Trophoblast cell (in vitro differentiated cells and primary cell): ENCODE measurements at regions not wholly inside any gene's neighbourhood (a gene's known extent, or its start where the extent isn't known, plus 50 kb on each side); places are given as distances from the start of the nearest gene placed in this dataset.
"Not testable (repeated sequence)": the region's sequence is repeated elsewhere in the genome, so short reads cannot be mapped to it uniquely, and the experiment has no call there.

Experiments
- DNase-seq, 2 donors: peaks; one replicate each; pipeline ENCODE4 v3.0.0-alpha.2; 2016
- H2AFZ ChIP-seq: 2 replicates; pipeline ENCODE4 v1.6.1; 2013; ENCODE audit warnings: low read length, moderate library complexity, mild to moderate bottlenecking; ENCODE audit not compliant: insufficient read depth, poor library complexity
- H2AK5ac ChIP-seq: 2 replicates; pipeline ENCODE4 v1.6.1; 2013; ENCODE audit warnings: mild to moderate bottlenecking, low read length
- H2BK120ac ChIP-seq: 2 replicates; pipeline ENCODE4 v1.6.1; 2013; ENCODE audit warnings: low read length, mild to moderate bottlenecking, moderate library complexity; ENCODE audit not compliant: insufficient read depth, poor library complexity
- H2BK12ac ChIP-seq: 2 replicates; pipeline ENCODE4 v1.6.1; 2013; ENCODE audit warnings: mild to moderate bottlenecking, low read length, moderate library complexity
- H2BK5ac ChIP-seq: 2 replicates; pipeline ENCODE4 v1.6.1; 2013; ENCODE audit warnings: low read length, low read depth, moderate library complexity, mild to moderate bottlenecking; ENCODE audit not compliant: poor library complexity
- H3K14ac ChIP-seq: 2 replicates; pipeline ENCODE4 v1.6.1; 2013; ENCODE audit warnings: mild to moderate bottlenecking, low read length
- H3K18ac ChIP-seq: 2 replicates; pipeline ENCODE4 v1.6.1; 2013; ENCODE audit warnings: mild to moderate bottlenecking, low read length
- H3K23ac ChIP-seq: 2 replicates; pipeline ENCODE4 v1.6.1; 2013; ENCODE audit warnings: low read length
- H3K27ac ChIP-seq: 2 replicates; pipeline ENCODE4 v1.5.1; 2013; ENCODE audit warnings: low read depth, mild to moderate bottlenecking, inconsistent platforms, low read length, moderate library complexity
- H3K27me3 ChIP-seq: 2 replicates; pipeline ENCODE4 v1.6.1; 2013; ENCODE audit warnings: inconsistent platforms, mild to moderate bottlenecking, low read length, moderate library complexity; ENCODE audit not compliant: insufficient read depth
- H3K36me3 ChIP-seq, 2 experiments: 1 replicate in 1 of 2; 2 replicates in 1 of 2; pipeline ENCODE4 v1.6.1; 2013; ENCODE audit warnings: low read length in 2 of 2, mild to moderate bottlenecking in 2 of 2, moderate library complexity in 1 of 2; ENCODE audit not compliant: insufficient read depth in 2 of 2, control insufficient read depth in 1 of 2
- H3K4ac ChIP-seq: 2 replicates; pipeline ENCODE4 v1.6.1; 2013; ENCODE audit warnings: low read depth, mild to moderate bottlenecking, low read length, moderate library complexity
- H3K4me1 ChIP-seq, 2 experiments: 1 replicate in 1 of 2; 2 replicates in 1 of 2; pipeline ENCODE4 v1.6.1; 2013; ENCODE audit warnings: low read length in 2 of 2, mild to moderate bottlenecking in 2 of 2, moderate library complexity in 1 of 2; ENCODE audit not compliant: insufficient read depth in 2 of 2, control insufficient read depth in 1 of 2
- H3K4me2 ChIP-seq: 2 replicates; pipeline ENCODE4 v1.6.1; 2013; ENCODE audit warnings: inconsistent platforms, mild to moderate bottlenecking, low read length, moderate library complexity
- H3K4me3 ChIP-seq: 2 replicates; pipeline ENCODE4 v1.5.1; 2013; ENCODE audit warnings: mild to moderate bottlenecking, low read depth, low read length, inconsistent platforms
- H3K79me1 ChIP-seq: one replicate; pipeline ENCODE4 v1.6.1; 2013; ENCODE audit warnings: low read length
- H3K79me2 ChIP-seq: 2 replicates; pipeline ENCODE4 v1.6.1; 2013; ENCODE audit warnings: low read length, mild to moderate bottlenecking; ENCODE audit not compliant: control insufficient read depth, insufficient read depth, poor library complexity
- H3K9ac ChIP-seq: 2 replicates; pipeline ENCODE4 v1.6.1; 2013; ENCODE audit warnings: mild to moderate bottlenecking, low read length
- H3K9me3 ChIP-seq: 2 replicates; pipeline ENCODE4 v1.6.1; 2013; ENCODE audit warnings: low read depth, mild to moderate bottlenecking, control low read depth, inconsistent platforms, low read length; ENCODE audit not compliant: insufficient read depth
- H4K12ac ChIP-seq: 2 replicates; pipeline ENCODE4 v1.6.1; 2013; ENCODE audit warnings: low read depth, mild to moderate bottlenecking, low read length, moderate library complexity
- H4K8ac ChIP-seq: 2 replicates; pipeline ENCODE4 v1.6.1; 2013; ENCODE audit warnings: low read depth, mild to moderate bottlenecking, low read length, moderate library complexity
- H4K91ac ChIP-seq: one replicate; pipeline ENCODE4 v1.6.1; 2013; ENCODE audit warnings: low read depth, mild to moderate bottlenecking, low read length, moderate library complexity
- WGBS: extraction: QIAGEN DNeasy Blood & Tissue Kit; methylation state at CpG from one replicate; pipeline ENCODE4 v1.1.7; 2013; ENCODE audit warnings: missing lambda C conversion rate; ENCODE audit not compliant: insufficient read length, insufficient coverage; ENCODE audit errors: extremely low coverage; 5-methylcytosine and 5-hydroxymethylcytosine counted together

DNA sequence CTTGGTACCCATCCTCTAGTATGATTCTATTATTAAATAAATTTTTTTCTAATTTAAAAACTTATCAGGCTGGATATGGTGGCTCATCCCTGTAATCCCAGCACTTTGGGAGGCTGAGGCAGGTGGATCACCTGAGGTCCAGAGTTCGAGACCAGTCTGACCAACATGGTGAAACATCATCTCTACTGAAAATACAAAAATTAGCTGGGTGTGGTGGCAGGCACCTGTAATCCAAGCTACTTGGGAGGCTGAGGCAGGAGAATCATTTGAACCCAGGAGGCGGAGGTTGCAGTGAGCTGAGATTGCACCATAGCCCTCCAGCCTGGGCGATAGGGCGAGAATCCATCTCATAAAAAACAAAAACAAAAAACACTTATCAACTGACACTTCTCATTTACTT lies 639.0 kb downstream of the IRS1 start:
- H3K27ac ChIP-seq, H2BK5ac ChIP-seq, H4K8ac ChIP-seq, H3K79me1 ChIP-seq, H3K4me3 ChIP-seq, H3K23ac ChIP-seq, H4K12ac ChIP-seq, H3K9ac ChIP-seq, H3K79me2 ChIP-seq, H2AFZ ChIP-seq, H3K14ac ChIP-seq, H3K9me3 ChIP-seq, H3K4ac ChIP-seq, H3K36me3 ChIP-seq, H3K4me2 ChIP-seq, DNase-seq, H3K27me3 ChIP-seq, H3K4me1 ChIP-seq, H3K18ac ChIP-seq, H2AK5ac ChIP-seq: not testable (repeated sequence)
- Histone ChIP-seq H4K91ac (peak overlapping the region; percentile 47), H2BK12ac (peak overlapping the region; percentile 76), H2BK120ac (peak overlapping the region; percentile 43)
- no CpG with 5 or more reads among the region's 4 CpGs for WGBS

DNA sequence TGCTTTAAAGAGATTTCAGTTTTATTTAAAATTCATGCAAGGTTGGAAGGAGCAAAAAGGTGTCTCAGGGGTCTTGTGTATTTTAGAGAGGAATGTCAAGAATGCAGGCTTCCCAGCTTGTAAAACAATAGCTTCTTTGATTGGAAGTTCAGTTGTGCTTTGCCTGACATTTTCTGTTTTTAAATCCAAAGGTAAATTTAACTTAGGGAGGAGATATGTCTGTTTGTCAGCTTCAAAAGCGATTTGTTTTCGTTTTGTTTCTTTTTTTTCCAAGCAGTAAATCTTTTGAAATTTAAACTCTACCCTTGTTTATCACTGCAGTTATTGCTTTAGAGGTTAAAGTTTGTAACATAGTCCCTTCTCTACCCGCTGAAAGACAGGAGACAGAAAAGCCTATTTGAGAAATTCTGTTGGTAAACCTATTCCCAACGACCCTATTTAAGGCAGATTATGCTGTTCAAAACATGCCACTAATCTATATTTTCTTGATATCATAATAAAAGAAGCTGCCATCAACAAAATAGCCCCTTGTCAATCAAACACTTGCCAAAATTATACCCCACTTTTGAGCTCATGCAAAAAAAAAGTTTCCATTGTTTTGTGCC lies 639.6 kb downstream of the IRS1 start:
- WGBS = no CpG with 5 or more reads among the region's 4 CpGs

DNA sequence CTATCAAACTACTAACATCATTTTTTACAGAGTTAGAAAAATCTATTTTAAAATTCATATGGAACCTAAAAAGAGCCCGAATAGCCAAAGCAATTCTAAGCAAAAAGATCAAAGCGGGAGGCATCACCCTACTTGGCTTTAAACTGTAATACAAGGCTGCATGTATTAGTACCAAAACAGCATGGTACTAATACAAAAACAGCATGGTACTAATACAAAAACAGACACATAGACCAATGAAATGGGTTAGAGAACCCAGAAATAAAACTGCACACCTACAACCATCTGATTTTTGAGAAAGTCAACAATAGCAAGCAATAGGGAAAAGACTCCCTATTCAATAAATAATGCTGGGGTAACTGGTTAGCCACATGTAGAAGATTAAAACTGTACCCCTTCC lies 640.7 kb downstream of the IRS1 start:
- Histone ChIP-seq H3K14ac (no peak overlapping the region), H3K27ac (no peak overlapping the region), H2BK12ac (no peak overlapping the region), H3K4me3 (no peak overlapping the region), H3K27me3 (no peaks in the 10 kb centered on the region), H4K12ac (no peak overlapping the region), H3K9me3 (no peaks in the 10 kb centered on the region), H2AFZ (no peak overlapping the region), H2BK5ac (no peak overlapping the region), H2BK120ac (no peak overlapping the region), H2AK5ac (no peak overlapping the region), H3K18ac (no peak overlapping the region), H3K79me2 (no peaks in the 10 kb centered on the region), H3K4me2 (no peak overlapping the region), H3K9ac (no peak overlapping the region), H3K4ac (no peak overlapping the region), H4K91ac (no peak overlapping the region), H4K8ac (no peak overlapping the region), H3K4me1 (no peaks in the 10 kb centered on the region), H3K36me3 (no peaks in the 10 kb centered on the region), H3K79me1 (no peaks in the 10 kb centered on the region), H3K23ac (no peak overlapping the region)
- no peak for DNase-seq
- WGBS = no CpG with 5 or more reads among the region's 2 CpGs

More for the DNA sequence above, 639.6 kb downstream of the IRS1 start:
- Histone ChIP-seq H3K79me2 (no peaks in the 10 kb centered on the region), H3K79me1 (no peaks in the 10 kb centered on the region), H4K8ac (no peak overlapping the region), H3K23ac (no peak overlapping the region), H2AK5ac (no peak overlapping the region), H2BK120ac (no peak overlapping the region), H3K4ac (no peak overlapping the region), H3K14ac (no peak overlapping the region), H3K4me1 (no peaks in the 10 kb centered on the region), H3K4me2 (no peak overlapping the region), H3K9me3 (no peaks in the 10 kb centered on the region), H3K9ac (no peak overlapping the region), H4K12ac (no peak overlapping the region), H3K18ac (no peak overlapping the region), H4K91ac (no peak overlapping the region), H3K27ac (no peak overlapping the region), H2AFZ (no peak overlapping the region), H2BK5ac (no peak overlapping the region), H3K4me3 (no peak overlapping the region), H3K36me3 (no peaks in the 10 kb centered on the region), H3K27me3 (no peaks in the 10 kb centered on the region), H2BK12ac (no peak overlapping the region)
- DNase-seq = no peak

DNA sequence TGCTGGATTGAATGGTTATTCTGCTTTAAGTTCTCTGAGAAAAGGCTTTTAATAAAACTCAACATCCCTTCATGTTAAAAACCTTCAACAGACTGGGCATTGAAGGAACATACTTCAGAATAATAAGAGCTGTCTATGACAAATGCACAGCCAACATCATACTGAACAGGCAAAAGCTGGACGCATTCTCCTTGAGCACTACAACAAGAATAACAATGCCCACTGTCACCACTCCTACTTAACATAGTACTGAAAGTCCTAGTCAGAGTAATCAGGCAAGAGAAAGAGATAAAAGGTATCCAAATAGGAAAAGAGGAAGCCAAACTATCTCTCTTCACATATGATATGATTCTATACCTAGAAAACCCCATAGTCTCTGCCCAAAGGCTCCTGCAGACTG lies 641.4 kb downstream of the IRS1 start:
- H4K12ac ChIP-seq = no peak overlapping the region
- no peak for DNase-seq
- H3K14ac ChIP-seq = no peak overlapping the region
- no peak overlapping the region for H2BK5ac ChIP-seq
- H3K4ac ChIP-seq = no peak overlapping the region
- H2AFZ ChIP-seq = no peak overlapping the region
- H3K36me3 ChIP-seq = no peaks in the 10 kb centered on the region
- H4K8ac ChIP-seq = no peak overlapping the region
- H3K79me1 ChIP-seq = no peaks in the 10 kb centered on the region
- H3K4me1 ChIP-seq = no peaks in the 10 kb centered on the region
- H4K91ac ChIP-seq = no peak overlapping the region
- H3K18ac ChIP-seq = no peak overlapping the region
- no peak overlapping the region for H3K4me2 ChIP-seq
- no peak overlapping the region for H3K9ac ChIP-seq
- H3K27me3 ChIP-seq = no peaks in the 10 kb centered on the region
- WGBS = no CpG with 5 or more reads among the region's 1 CpG
- H3K4me3 ChIP-seq = no peak overlapping the region
- H2BK120ac ChIP-seq = no peak overlapping the region
- no peak overlapping the region for H2BK12ac ChIP-seq
- no peak overlapping the region for H3K27ac ChIP-seq
- no peak overlapping the region for H3K23ac ChIP-seq
- no peak overlapping the region for H2AK5ac ChIP-seq
- H3K79me2 ChIP-seq = no peaks in the 10 kb centered on the region
- no peaks in the 10 kb centered on the region for H3K9me3 ChIP-seq
